H1 (cell line): ENCODE measurements at regions not wholly inside any gene's neighbourhood (a gene's known extent, or its start where the extent isn't known, plus 50 kb on each side); places are given as distances from the start of the nearest gene placed in this dataset.

Experiments used
- CTCF ChIA-PET: fragments of 300-600 bp; sonication (Branson Sonifier 250); formaldehyde crosslinking; loops from one replicate; lab custom pipeline; 2021; ENCODE audit not compliant: partially characterized antibody; lab: Charles Lee
- POLR2A ChIA-PET: fragments of 300-600 bp; sonication (Branson Sonifier 250); formaldehyde crosslinking; loops from one replicate; lab custom pipeline; 2021; ENCODE audit warnings: inconsistent platforms; ENCODE audit not compliant: partially characterized antibody; lab: Charles Lee
- DNase-seq, 2 experiments: peaks; one replicate each; pipeline versions ENCODE4 v3.0.0 to v3.0.0-alpha.2; 2010 to 2022; ENCODE audit warnings: low spot score in 2 of 2, low read depth in 1 of 2, mixed read lengths in 1 of 2
- FAIRE-seq: peaks from 2 replicates; lab custom pipeline; 2011; peaks lifted over from hg19 to GRCh38; lab: Jason Lieb, UNC
- H2AFZ ChIP-seq: 2 replicates; pipeline ENCODE4 v1.8.1; 2012; ENCODE audit warnings: low read length, inconsistent platforms
- H2AK5ac ChIP-seq: 2 replicates; pipeline ENCODE4 v1.6.1; 2013; ENCODE audit warnings: low read depth, low read length
- H2BK120ac ChIP-seq: replicated peaks from 2 replicates; pipeline ENCODE3; 2013; ENCODE audit warnings: low read depth, low read length, inconsistent platforms
- H2BK12ac ChIP-seq: 2 replicates; pipeline ENCODE4 v1.6.1; 2013; ENCODE audit warnings: low read depth, low read length
- H2BK15ac ChIP-seq: 2 replicates; pipeline ENCODE4 v1.6.1; 2013; ENCODE audit warnings: low read length
- H2BK20ac ChIP-seq: 2 replicates; pipeline ENCODE4 v1.6.1; 2013; ENCODE audit warnings: low read length
- H2BK5ac ChIP-seq: 2 replicates; pipeline ENCODE4 v1.6.1; 2013; ENCODE audit warnings: low read depth, low read length
- H3K14ac ChIP-seq: 2 replicates; pipeline ENCODE4 v1.6.1; 2013; ENCODE audit warnings: inconsistent platforms; ENCODE audit not compliant: insufficient read length
- H3K18ac ChIP-seq: 2 replicates; pipeline ENCODE4 v1.6.1; 2013; ENCODE audit warnings: low read length; ENCODE audit errors: extremely low read depth
- H3K23ac ChIP-seq: 2 replicates; pipeline ENCODE4 v1.6.1; 2013; ENCODE audit warnings: inconsistent platforms; ENCODE audit not compliant: insufficient read length
- H3K23me2 ChIP-seq: 2 replicates; pipeline ENCODE4 v1.6.1; 2013; ENCODE audit warnings: low read depth, low read length
- H3K27ac ChIP-seq: 2 replicates; pipeline ENCODE4 v1.6.1; 2011; ENCODE audit warnings: low read depth, low read length, inconsistent platforms
- H3K27me3 ChIP-seq, 4 experiments: replicated peaks in 1 of 4; 1 replicate in 1 of 4; 2 replicates in 3 of 4; pipeline versions ENCODE4 v1.6.1 to v1.8.1; 2011 to 2013; ENCODE audit warnings: low read length in 3 of 4, mild to moderate bottlenecking in 3 of 4, inconsistent platforms in 2 of 4, mixed read lengths in 2 of 4, moderate library complexity in 1 of 4; ENCODE audit not compliant: control insufficient read depth in 3 of 4, insufficient read depth in 3 of 4; ENCODE audit errors: extremely low read depth in 1 of 4
- H3K36me3 ChIP-seq, 4 experiments: 2 replicates each; pipeline versions ENCODE4 v1.6.1 to v1.8.1; 2011 to 2013; ENCODE audit warnings: mild to moderate bottlenecking in 4 of 4, low read length in 3 of 4, moderate library complexity in 2 of 4, control low read depth in 1 of 4, inconsistent platforms in 1 of 4; ENCODE audit not compliant: insufficient read depth in 4 of 4, control insufficient read depth in 2 of 4
- H3K4ac ChIP-seq: replicated peaks from 2 replicates; pipeline ENCODE3; 2013; ENCODE audit warnings: low read length, low read depth, mixed read lengths, inconsistent platforms; ENCODE audit not compliant: insufficient read length
- H3K4me1 ChIP-seq, 4 experiments: replicated peaks in 1 of 4; 1 replicate in 1 of 4; 2 replicates in 3 of 4; pipeline versions ENCODE4 v1.6.1 to v1.8.1; 2011 to 2013; ENCODE audit warnings: low read length in 3 of 4, inconsistent platforms in 2 of 4, mixed read lengths in 1 of 4; ENCODE audit not compliant: insufficient read depth in 4 of 4, control insufficient read depth in 3 of 4
- H3K4me2 ChIP-seq, 2 experiments: 2 replicates each; pipeline versions ENCODE4 v1.6.1 to v1.8.1; 2011 to 2013; ENCODE audit warnings: low read depth in 2 of 2, low read length in 2 of 2, control low read depth in 1 of 2, inconsistent platforms in 1 of 2, mild to moderate bottlenecking in 1 of 2; ENCODE audit not compliant: insufficient read depth in 1 of 2
- H3K4me3 ChIP-seq, 4 experiments: fragments of 200-600, 300-600 bp in 1 of 4; sonication (generic), shearing (Covaris generic), sonication (Bioruptor Twin) in 1 of 4; 2 replicates each; pipeline versions ENCODE4 v1.5.1 to v1.8.1; 2011 to 2016; ENCODE audit warnings: low read length in 4 of 4, low read depth in 3 of 4, control low read depth in 2 of 4, inconsistent platforms in 2 of 4, mild to moderate bottlenecking in 2 of 4, mixed read lengths in 1 of 4, moderate library complexity in 1 of 4; ENCODE audit not compliant: insufficient read depth in 2 of 4; ENCODE audit errors: extremely low read depth in 1 of 4
- H3K56ac ChIP-seq: replicated peaks from 2 replicates; pipeline ENCODE3; 2013; ENCODE audit warnings: low read depth, mild to moderate bottlenecking, mixed read lengths, low read length, inconsistent platforms; ENCODE audit not compliant: insufficient read length
- H3K79me1 ChIP-seq: 2 replicates; pipeline ENCODE4 v1.6.1; 2013; ENCODE audit warnings: low read depth, low read length, control low read depth
- H3K79me2 ChIP-seq, 2 experiments: 2 replicates each; pipeline versions ENCODE4 v1.6.1 to v1.8.1; 2012 to 2013; ENCODE audit warnings: low read length in 2 of 2, mild to moderate bottlenecking in 2 of 2, inconsistent platforms in 1 of 2; ENCODE audit not compliant: insufficient read depth in 2 of 2, control insufficient read depth in 1 of 2
- H3K9ac ChIP-seq, 4 experiments: replicated peaks in 1 of 4; 1 replicate in 1 of 4; 2 replicates in 3 of 4; pipeline versions ENCODE4 v1.6.1 to v1.8.1; 2011 to 2013; ENCODE audit warnings: low read depth in 3 of 4, low read length in 3 of 4, control low read depth in 2 of 4, mild to moderate bottlenecking in 2 of 4, moderate library complexity in 2 of 4, inconsistent platforms in 1 of 4; ENCODE audit errors: extremely low read depth in 1 of 4
- H3K9me3 ChIP-seq, 2 experiments: 2 replicates each; pipeline versions ENCODE4 v1.6.1 to v1.8.1; 2012 to 2013; ENCODE audit warnings: mild to moderate bottlenecking in 2 of 2, moderate library complexity in 2 of 2, control low read depth in 1 of 2, inconsistent platforms in 1 of 2, low read depth in 1 of 2, low read length in 1 of 2, mixed read lengths in 1 of 2; ENCODE audit not compliant: insufficient read depth in 2 of 2
- H4K20me1 ChIP-seq, 2 experiments: replicated peaks in 1 of 2; 2 replicates each; pipeline versions ENCODE3 to v1.8.1; 2011 to 2013; ENCODE audit warnings: inconsistent platforms in 2 of 2, low read length in 2 of 2, mild to moderate bottlenecking in 1 of 2; ENCODE audit not compliant: insufficient read depth in 2 of 2, control insufficient read depth in 1 of 2
- H4K5ac ChIP-seq: 2 replicates; pipeline ENCODE4 v1.6.1; 2013; ENCODE audit warnings: low read length, low read depth, mixed read lengths, inconsistent platforms; ENCODE audit not compliant: insufficient read length
- H4K8ac ChIP-seq: 2 replicates; pipeline ENCODE4 v1.8.0; 2013; ENCODE audit warnings: mild to moderate bottlenecking, moderate library complexity, low read length, inconsistent platforms; ENCODE audit not compliant: insufficient read depth; ENCODE audit errors: extremely low read depth
- H4K91ac ChIP-seq: replicated peaks from 2 replicates; pipeline ENCODE3; 2013; ENCODE audit warnings: low read length, mixed read lengths, inconsistent platforms; ENCODE audit not compliant: insufficient read length
- CHD1 ChIP-seq: IDR thresholded peaks from 2 replicates; pipeline ENCODE4 v1.6.1; 2012; ENCODE audit warnings: low read depth, low read length, improper control_type of control experiment
- CREB1 ChIP-seq: IDR thresholded peaks from 2 replicates; pipeline ENCODE4 v1.6.1; 2012; ENCODE audit warnings: inconsistent platforms
- EP300 ChIP-seq, 2 experiments: IDR thresholded peaks; 1 replicate in 1 of 2; 2 replicates in 1 of 2; pipeline ENCODE4 v1.6.1; 2011 to 2012; ENCODE audit warnings: low read depth in 2 of 2, low read length in 2 of 2, mild to moderate bottlenecking in 2 of 2, borderline replicate concordance in 1 of 2, inconsistent platforms in 1 of 2, moderate library complexity in 1 of 2
- HDAC2 ChIP-seq, 2 experiments: fragments of 300-600 bp in 1 of 2; sonication (generic) in 1 of 2; IDR thresholded peaks; 2 replicates each; pipeline ENCODE4 v1.6.1; 2011 to 2012; ENCODE audit warnings: low read depth in 2 of 2, low read length in 2 of 2, mild to moderate bottlenecking in 2 of 2, moderate library complexity in 2 of 2, borderline replicate concordance in 1 of 2, inconsistent platforms in 1 of 2
- KDM1A ChIP-seq: fragments of 200-600, 300-600 bp; sonication (generic); IDR thresholded peaks from 2 replicates; pipeline ENCODE4 v1.7.1; 2016; ENCODE audit warnings: mild to moderate bottlenecking, low read length, borderline replicate concordance
- NRF1 ChIP-seq: IDR thresholded peaks from 2 replicates; pipeline ENCODE4 v1.6.1; 2011; ENCODE audit warnings: mild to moderate bottlenecking, low read depth, low read length, improper control_type of control experiment
- POLR2AphosphoS5 ChIP-seq: IDR thresholded peaks from 2 replicates; pipeline ENCODE4 v1.6.1; 2011; ENCODE audit warnings: low read depth, low read length
- SRF ChIP-seq: IDR thresholded peaks from 2 replicates; pipeline ENCODE4 v1.6.1; 2011; ENCODE audit warnings: mild to moderate bottlenecking, low read depth, low read length, moderate library complexity
- TCF12 ChIP-seq: IDR thresholded peaks from 2 replicates; pipeline ENCODE4 v1.6.1; 2011; ENCODE audit warnings: low read depth, mild to moderate bottlenecking, low read length
- YY1 ChIP-seq: IDR thresholded peaks from 2 replicates; pipeline ENCODE4 v1.6.1; 2011; ENCODE audit warnings: low read depth, mild to moderate bottlenecking, low read length
- ZNF274 ChIP-seq: IDR thresholded peaks from 2 replicates; pipeline ENCODE4 v1.7.0; 2012; ENCODE audit warnings: low read length, borderline replicate concordance; ENCODE audit errors: extremely low read depth
- WGBS, 2 experiments: shearing (Covaris generic) in 1 of 2; methylation state at CpG; one replicate each; pipeline versions ENCODE4 v1.1.6 to v1.1.7; 2013 to 2015; ENCODE audit warnings: low lambda C conversion rate in 2 of 2, mixed read lengths in 2 of 2, inconsistent platforms in 1 of 2, low coverage in 1 of 2, missing lambda C conversion rate in 1 of 2; ENCODE audit not compliant: insufficient replicate concordance in 2 of 2, insufficient coverage in 1 of 2, insufficient read length in 1 of 2; ENCODE audit errors: extremely low coverage in 1 of 2, missing lambda C conversion rate in 1 of 2; 5-methylcytosine and 5-hydroxymethylcytosine counted together

GRCh38 chr3:153829606-153830170 lies 291.5 kb upstream of the ARHGEF26 start:
- 100% methylated on average over 2 of the region's 2 CpGs; no CpG with 5 or more reads in 1 of the 2 experiments for WGBS, 2 experiments
- H2AFZ ChIP-seq = no peak overlapping the region
- no peak overlapping the region for H2BK20ac ChIP-seq
- TF ChIP-seq YY1 (no peak), CREB1 (no peak), TCF12 (no peak), EP300 (IDR thresholded peaks at IDR 0.05; ENCODE audit: borderline replicate concordance in 1 of 2, low read depth in 2 of 2, low read length in 2 of 2) (no peak), CHD1 (no peak), ZNF274 (no peak), SRF (no peak), HDAC2 (IDR thresholded peaks at IDR 0.05; ENCODE audit: borderline replicate concordance in 1 of 2, low read depth in 2 of 2, low read length in 2 of 2) (no peak), KDM1A (no peak), NRF1 (no peak), POLR2AphosphoS5 (no peak)
- TF ChIP-seq, all 59 proteins: peak for 0
- H2AK5ac ChIP-seq = no peak overlapping the region
- FAIRE-seq = no peak
- no peak overlapping the region for H3K9ac ChIP-seq
- H3K4me2 ChIP-seq = no peak overlapping the region
- no peak overlapping the region for H2BK120ac ChIP-seq
- H4K20me1 ChIP-seq = no peaks in the 10 kb centered on the region
- H3K56ac ChIP-seq = no peak overlapping the region
- no peaks in the 10 kb centered on the region for H3K9me3 ChIP-seq
- H3K27ac ChIP-seq = no peak overlapping the region
- H3K23ac ChIP-seq = no peak overlapping the region
- ChIA-PET CTCF (interaction anchor here (1.3 kb wide), 1 partner anchor 29 kb away, joined by 3 read pairs; no protein-coding TSS in a partner anchor), POLR2A (no interaction called here)
- H3K27me3 ChIP-seq = no peaks in the 10 kb centered on the region
- H3K23me2 ChIP-seq = no peaks in the 10 kb centered on the region
- H4K8ac ChIP-seq = no peak overlapping the region
- H3K4me1 ChIP-seq = no peaks in the 10 kb centered on the region
- no peaks in the 10 kb centered on the region for H3K79me2 ChIP-seq
- H3K79me1 ChIP-seq = no peaks in the 10 kb centered on the region
- no peaks in the 10 kb centered on the region for H3K36me3 ChIP-seq
- no peak overlapping the region for H4K5ac ChIP-seq
- H3K4ac ChIP-seq = no peak overlapping the region
- H2BK12ac ChIP-seq = no peak overlapping the region
- no peak overlapping the region for H2BK15ac ChIP-seq
- no peak for DNase-seq
- H3K18ac ChIP-seq = no peak overlapping the region
- no peak overlapping the region for H2BK5ac ChIP-seq
- no peak overlapping the region for H3K4me3 ChIP-seq
- H4K91ac ChIP-seq = no peak overlapping the region
- H3K14ac ChIP-seq = no peak overlapping the region
